ENCODE measurements at regions not wholly inside any gene's neighbourhood (a gene's known extent, or its start where the extent isn't known, plus 50 kb on each side); places are given as distances from the start of the nearest gene placed in this dataset.

DNA sequence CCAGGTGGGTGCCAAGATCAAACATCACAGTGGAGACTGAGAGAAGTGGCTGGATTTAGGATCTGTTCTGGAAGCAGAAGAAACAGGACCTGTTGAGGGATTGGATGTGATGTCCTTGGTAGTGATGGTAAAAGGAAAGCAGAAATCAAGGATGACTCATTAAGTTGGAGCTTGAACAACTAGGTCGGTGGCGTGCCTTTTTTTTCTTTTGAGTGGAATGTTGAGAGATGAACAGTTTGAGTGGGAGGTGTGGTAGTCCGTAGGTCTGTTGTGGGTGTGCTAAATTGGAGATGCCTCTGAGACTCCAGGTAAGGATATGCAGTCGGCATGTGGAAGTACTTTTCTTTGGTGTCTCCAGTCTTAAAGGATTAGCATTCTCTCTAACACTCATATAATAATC, 92.1 kb upstream of the IL12B start:
- DNase-seq = no peak

DNA sequence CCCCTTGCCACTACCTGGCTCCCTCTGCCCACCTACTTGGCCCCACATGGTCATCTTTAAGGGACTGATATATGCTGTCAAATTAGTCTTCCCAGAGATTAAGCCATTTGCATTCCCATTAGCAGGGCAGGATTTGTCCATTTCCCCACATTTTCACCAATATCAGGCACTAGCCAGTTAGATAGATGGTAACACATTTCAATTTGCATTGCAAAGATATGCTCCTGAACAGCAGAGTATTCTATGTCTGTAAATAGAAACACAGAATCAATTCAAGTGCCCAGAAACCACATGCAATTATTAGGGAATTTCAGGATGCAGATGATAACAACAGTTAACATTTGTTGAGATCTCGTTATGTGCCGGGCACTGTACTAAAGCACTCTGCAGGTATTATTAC, 92.6 kb upstream of the IL12B start:
- no peak for DNase-seq

- no peak for DNase-seq
Measured at GRCh38 chr5:159424123-159424522, 93.8 kb upstream of the IL12B start.

GRCh38 chr5:159426694-159427093, 96.4 kb upstream of the IL12B start:
- DNase-seq = no peak

DNA sequence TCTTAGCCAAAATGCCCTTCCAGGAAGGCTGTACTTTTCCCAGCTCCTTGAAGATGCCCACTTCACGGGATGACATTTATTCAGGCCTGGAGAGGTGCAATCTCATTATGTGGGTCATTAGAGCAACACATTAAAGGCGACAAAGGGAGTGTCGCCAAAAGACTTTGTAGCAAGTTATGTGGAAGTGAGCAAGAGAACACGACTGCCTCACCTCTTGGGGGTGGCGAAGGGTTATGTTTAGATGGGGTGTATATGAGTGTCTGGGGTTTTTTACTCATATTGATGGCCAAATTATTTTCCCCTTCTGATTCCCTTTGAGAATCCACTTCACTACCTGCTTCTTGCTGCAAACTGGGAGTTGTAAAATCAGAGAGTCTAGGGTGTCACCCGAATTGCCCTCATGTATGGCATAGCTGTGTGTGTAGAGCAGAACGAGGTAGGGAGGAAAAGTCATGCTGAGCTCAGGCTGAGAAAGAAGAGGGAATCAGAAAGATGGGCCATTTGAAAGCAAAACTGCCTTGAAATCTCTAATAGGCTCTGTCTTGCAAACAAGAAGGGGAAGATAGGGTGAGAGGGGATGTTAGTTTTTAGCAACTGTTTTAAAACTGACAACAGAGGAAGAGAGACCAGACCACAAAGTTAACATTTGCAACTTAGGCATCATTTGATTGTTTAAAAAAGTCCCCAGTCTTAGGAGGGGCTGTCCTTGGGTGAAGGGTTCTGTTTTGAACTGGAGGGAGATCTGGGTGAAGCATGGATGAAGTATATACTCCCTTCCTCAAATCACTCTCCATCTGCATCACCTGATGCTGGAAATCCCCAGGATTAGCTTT, 97.1 kb upstream of the IL12B start:
- no peak for DNase-seq

DNA sequence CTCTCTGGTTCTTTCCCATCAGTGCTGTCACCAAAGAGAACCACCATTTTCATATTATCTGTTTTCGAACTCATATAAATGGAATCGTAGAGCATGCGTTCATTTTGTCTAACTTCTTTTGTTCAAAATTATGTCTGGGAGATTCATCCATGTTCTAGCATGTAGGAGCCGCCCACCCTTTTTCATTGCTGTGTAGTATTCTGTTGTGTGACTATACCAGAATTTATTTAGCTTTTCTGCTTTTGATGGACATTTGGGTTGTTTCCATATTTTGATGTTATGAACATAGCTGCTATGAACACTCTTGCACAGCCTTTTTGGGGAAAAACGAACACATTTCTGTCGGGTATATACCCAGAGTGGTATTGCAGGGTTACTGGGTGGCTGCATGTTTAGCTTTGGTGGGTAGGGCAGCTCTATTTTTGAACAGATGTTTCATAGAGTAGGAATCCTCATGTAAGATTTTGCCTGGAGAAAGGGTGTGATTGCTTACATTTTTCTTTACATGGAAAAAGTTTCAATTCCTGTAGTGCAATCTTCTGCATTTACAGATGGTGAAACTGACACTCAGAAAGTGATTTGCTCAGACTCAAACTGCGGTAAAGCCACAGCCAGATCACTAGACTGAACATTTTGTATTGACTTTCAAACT, 100.2 kb upstream of the IL12B start:
- no peak for DNase-seq

DNA sequence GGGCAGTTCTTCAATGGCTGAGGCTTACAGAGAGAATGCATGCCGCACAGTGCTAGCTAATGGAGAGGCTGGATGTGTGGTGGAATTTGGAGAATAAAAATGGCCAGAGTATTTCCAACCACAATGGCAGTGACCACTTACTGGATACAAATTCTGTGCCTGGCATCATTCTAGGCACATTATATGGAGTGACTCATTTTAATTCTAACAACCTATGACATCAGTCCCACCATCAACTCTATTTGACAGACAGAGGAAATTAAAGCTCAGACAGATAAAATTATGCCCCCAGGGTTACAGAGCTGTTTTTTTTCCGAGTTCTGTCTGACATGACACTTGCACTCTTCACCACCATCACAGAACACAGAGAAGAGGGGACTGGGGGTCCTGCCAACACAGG, 105.6 kb upstream of the IL12B start:
- no peak for DNase-seq

GRCh38 chr5:159438092-159438491, 107.8 kb upstream of the IL12B start:
- no peak for DNase-seq

- DNase-seq = no peak
Measured at GRCh38 chr5:159439002-159439401, 108.7 kb upstream of the IL12B start.

GRCh38 chr5:159440235-159440634, 109.9 kb upstream of the IL12B start:
- DNase-seq = no peak

DNA sequence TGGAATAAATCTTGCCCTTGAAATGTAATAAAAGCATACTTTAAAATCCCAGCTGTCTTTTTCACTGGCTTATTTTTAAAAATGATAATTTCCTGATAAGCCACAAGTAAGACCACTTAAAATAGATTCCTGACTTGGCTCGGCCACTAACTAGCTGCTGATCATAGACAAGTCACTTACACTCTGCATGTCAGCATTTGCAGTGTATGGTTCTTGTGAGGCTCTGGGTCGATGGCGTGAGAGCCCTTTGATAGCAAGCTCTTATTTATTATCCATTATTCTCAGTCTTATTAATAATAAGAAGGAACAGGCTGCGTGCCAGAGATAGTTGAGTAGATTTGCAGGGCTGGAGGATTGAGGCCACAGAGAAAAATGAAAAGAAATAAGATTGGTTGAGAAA, 110.7 kb upstream of the IL12B start:
- DNase-seq = no peak

- no peak for DNase-seq
Measured at GRCh38 chr5:159441441-159441840, 111.2 kb upstream of the IL12B start.

DNA sequence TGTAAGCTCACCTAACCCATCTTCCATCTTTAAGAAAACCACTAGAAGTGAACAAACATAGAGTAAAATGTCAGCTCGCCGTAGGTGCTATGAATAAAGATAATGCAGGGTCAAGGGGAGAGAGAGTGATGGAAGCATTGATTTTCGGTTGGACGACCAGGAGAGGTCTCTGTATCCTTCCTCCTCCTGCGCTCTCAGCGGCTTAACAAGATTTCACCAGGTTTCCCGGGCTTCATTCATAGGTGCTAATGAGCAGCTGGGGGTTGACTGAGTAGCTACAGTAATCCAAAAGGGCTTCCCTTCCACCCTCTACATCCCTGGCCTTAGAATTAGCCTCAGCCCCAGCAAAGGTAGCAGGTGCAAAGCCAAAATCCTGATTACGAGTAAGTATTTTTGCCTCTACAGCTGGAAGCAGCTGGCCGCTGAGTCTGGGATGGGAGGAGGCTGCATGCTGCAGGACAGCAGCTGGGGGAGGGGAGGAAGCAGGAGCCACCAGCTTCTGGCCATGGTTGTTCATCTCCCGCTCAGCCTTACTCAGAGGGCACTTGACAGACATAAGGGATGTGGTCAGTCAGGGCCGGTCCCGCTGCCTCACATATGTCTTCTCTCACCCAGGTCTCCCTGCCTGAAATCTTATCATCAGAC, 112.0 kb upstream of the IL12B start:
- DNase-seq = peak in 1 of 3 donors; percentile 56

DNA sequence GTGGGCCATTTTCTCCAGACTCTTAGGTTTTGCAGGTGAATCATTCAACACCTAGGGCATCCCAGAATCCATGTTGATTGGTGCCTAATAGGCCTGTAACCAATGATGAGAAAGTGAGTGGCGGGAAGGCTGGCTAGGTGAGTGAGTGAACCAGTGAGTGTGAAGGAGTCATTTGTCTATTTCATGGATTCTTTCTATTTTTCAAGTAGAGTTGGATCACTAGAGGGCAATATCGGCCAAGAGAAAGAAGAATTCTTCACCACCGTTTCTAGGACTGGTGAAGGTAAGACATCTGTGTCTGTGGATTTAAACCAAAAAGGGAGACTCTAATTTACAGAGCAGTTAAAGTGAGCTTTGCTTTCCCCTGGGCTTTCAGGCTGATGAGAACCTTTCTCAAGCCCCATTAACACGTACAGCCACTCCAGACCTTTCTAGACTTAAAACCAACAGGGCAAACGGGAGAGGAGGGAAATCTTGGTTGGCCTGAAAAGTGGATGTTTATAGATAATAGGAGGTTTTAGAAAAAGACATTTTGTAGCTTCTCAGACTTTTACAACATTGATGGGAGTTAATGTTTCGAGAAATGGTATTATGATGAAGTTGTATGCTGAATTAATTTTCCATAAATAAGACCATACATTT, 114.3 kb upstream of the IL12B start:
- DNase-seq = peak; percentile 51 to 77 (median 52)

DNA sequence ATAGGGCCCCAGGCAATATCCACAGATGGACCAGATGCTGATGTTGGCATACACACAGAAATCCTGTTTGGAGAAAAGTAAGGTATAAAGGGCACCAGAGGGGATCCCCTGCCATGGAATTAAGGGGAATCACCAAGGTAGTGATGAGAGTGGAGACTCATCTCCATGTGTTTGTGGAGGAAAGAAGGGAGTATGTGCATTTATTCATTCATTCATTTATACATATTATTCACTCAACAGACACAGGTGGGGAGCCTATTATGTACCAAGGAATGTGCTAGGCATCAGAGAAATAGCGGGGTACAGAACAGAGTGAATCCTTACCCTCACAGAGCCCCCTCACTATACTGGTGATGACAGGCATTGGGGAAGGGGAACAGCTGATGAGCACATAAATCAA, 116.8 kb upstream of the IL12B start:
- no peak for DNase-seq

DNA sequence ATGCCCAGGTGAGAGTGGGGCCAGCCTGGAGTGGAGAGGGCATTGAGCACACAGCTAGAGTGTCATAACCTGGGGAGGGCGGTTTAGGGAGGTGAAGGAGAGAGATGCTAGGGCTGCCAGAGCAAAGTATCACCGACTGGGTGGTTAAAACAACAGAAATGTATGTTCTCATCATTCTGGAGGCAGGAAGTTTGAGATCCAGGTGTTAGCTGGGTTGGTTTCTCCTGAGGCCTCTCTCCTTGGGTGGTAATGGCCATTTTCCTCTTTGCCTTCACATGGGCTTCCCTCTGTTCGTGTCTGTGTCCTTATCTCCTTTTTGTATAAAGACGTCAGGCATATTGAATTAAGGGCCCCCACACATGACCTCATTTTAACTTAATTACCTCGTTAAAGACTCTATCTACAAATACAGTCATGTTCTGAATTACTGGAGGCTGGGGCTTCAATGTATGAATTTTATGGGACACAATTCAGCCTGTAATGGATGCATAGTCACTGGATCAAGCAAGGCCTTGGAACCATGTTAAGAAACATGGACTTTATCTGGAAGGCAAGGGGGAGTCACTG, 118.6 kb upstream of the IL12B start:
- no peak for DNase-seq

GRCh38 chr5:159449925-159450324, 119.6 kb upstream of the IL12B start:
- no peak for DNase-seq

GRCh38 chr5:159450417-159450816, 120.1 kb upstream of the IL12B start:
- no peak for DNase-seq

GRCh38 chr5:159451197-159452052, 121.1 kb upstream of the IL12B start:
- DNase-seq = peak; percentile 52 to 91 (median 73)

DNA sequence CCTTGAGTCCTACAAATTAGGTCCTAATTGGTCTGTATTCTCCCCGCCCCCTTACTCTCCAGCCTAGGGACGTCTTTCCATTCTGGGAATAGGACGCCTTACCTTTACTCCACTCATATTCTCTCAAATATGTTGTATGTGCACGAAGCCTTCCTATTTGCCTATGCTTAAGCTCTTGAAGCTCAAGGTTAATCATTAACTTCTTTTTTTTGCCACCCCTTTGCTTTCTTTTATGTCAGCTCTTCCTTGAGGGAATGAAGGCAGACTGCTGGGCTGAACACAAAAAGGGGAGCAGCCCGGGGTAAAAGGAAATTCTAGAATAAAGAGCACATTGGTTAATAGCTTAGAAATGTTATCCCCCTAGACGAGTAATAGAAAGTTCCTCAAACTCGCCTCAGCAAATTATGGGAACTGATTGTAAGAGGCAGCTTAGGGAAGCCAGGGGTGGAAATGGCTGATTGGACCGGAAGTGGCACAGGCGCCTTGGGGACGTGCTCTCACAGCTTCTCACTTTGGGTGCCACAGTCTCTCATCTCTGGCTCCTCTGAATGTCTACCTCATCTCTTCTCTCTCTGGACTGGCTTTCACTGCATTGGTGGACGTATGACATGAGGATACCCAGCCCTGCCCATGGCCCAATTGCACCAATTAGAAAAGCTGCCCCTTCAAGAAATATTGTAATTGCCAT, 122.3 kb upstream of the IL12B start:
- no peak for DNase-seq

DNA sequence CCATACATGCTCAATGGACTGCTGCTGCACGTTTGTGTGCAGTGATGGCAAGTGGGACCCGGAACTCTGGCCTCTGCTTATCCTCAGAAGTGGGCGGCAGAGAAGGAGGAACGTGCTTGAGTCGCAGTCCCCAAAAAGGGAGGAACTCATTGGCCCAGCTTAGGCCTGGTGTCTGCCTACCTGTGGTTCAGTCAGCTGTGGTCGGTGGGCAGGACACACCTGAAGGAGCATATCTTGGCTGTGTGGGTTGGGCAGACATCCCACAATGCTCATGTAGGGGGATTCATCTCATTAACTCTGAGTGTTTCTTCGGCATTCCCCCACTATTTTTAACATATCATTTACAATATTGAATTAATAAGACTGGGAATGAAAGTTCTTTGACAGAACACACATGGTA, 122.9 kb upstream of the IL12B start:
- no peak for DNase-seq

All from muscle of back (tissue), 3 donors.